PC-3 (cell line): ENCODE measurements at regions not wholly inside any gene's neighbourhood (a gene's known extent, or its start where the extent isn't known, plus 50 kb on each side); places are given as distances from the start of the nearest gene placed in this dataset.

Experiments
- ATAC-seq: fragments of 200-7000 bp; cut with Tn5 transposase; 2 replicates; pipeline ENCODE4 v1.9.1; 2020; ENCODE audit warnings: mild to moderate bottlenecking, moderate library complexity
- BruUV-seq: library from RNA; stranded (reverse); fragments of 400-500 nt; replicated peaks from 2 replicates; lab custom pipeline; 2021; lab: Mats Ljungman, UMichigan
- CTCF ChIA-PET: fragments of 300-600 bp; sonication (Branson Sonifier 250); formaldehyde crosslinking; loops from one replicate; lab custom pipeline; 2022; ENCODE audit warnings: antibody characterized with exemption; lab: Charles Lee
- POLR2A ChIA-PET: fragments of 300-600 bp; sonication (Branson Sonifier 250); formaldehyde crosslinking; loops from one replicate; lab custom pipeline; 2022; ENCODE audit warnings: antibody characterized with exemption; ENCODE audit not compliant: unreplicated experiment; lab: Charles Lee
- DNase-seq: peaks from one replicate; pipeline ENCODE4 v3.0.0-alpha.2; 2015
- H2AFZ ChIP-seq: fragments of 300-600 bp; sonication (generic); 2 replicates; pipeline ENCODE4 v1.6.0; 2016; ENCODE audit warnings: antibody characterized with exemption, low read length
- H3F3A ChIP-seq: fragments of 300-600 bp; sonication (generic); one replicate; pipeline ENCODE4 v1.6.0; 2017; ENCODE audit warnings: antibody characterized with exemption, low read length, control low read depth, mild to moderate bottlenecking; ENCODE audit not compliant: unreplicated experiment
- H3K27ac ChIP-seq: fragments of 300-600 bp; sonication (generic); 2 replicates; pipeline ENCODE4 v1.5.1; 2016; ENCODE audit warnings: mild to moderate bottlenecking, low read length
- H3K27me3 ChIP-seq: fragments of 300-600 bp; sonication (generic); 2 replicates; pipeline ENCODE4 v1.6.1; 2016; ENCODE audit warnings: low read length, mixed read lengths
- H3K36me3 ChIP-seq: fragments of 300-600 bp; sonication (generic); 2 replicates; pipeline ENCODE4 v1.6.1; 2016; ENCODE audit warnings: low read depth, mixed run types, low read length, mixed read lengths
- H3K4me1 ChIP-seq: fragments of 300-600 bp; sonication (generic); 2 replicates; pipeline ENCODE4 v1.5.1; 2016; ENCODE audit warnings: low read length; ENCODE audit not compliant: insufficient read depth
- H3K4me2 ChIP-seq: fragments of 300-600 bp; sonication (generic); 2 replicates; pipeline ENCODE4 v1.6.0; 2016; ENCODE audit warnings: low read length
- H3K4me3 ChIP-seq: fragments of 300-600 bp; sonication (generic); 2 replicates; pipeline ENCODE4 v1.5.1; 2016; ENCODE audit warnings: mild to moderate bottlenecking, low read length, mixed read lengths
- H3K79me2 ChIP-seq: fragments of 300-600 bp; sonication (generic); 2 replicates; pipeline ENCODE4 v1.6.1; 2017; ENCODE audit warnings: low read length, mixed read lengths
- H3K9ac ChIP-seq: fragments of 300-600 bp; sonication (generic); 2 replicates; pipeline ENCODE4 v1.6.0; 2016; ENCODE audit warnings: mild to moderate bottlenecking, low read length
- H3K9me2 ChIP-seq: fragments of 300-600 bp; sonication (generic); replicated peaks from 2 replicates; pipeline ENCODE4 v1.6.1; 2016; ENCODE audit warnings: mixed run types, low read length, mixed read lengths
- H3K9me3 ChIP-seq: fragments of 300-600 bp; sonication (generic); 2 replicates; pipeline ENCODE4 v1.6.1; 2016; ENCODE audit warnings: low read length, mixed read lengths
- H4K20me1 ChIP-seq: fragments of 300-600 bp; sonication (generic); 2 replicates; pipeline ENCODE4 v1.6.1; 2016; ENCODE audit warnings: low read length, mixed read lengths
- CTCF ChIP-seq: fragments of 300-600 bp; sonication (generic); conservative IDR thresholded peaks from 2 replicates; pipeline ENCODE4 v1.5.1; 2017; ENCODE audit warnings: antibody characterized with exemption, low read depth, mild to moderate bottlenecking, low read length
- EZH2 ChIP-seq: fragments of 300-600 bp; sonication (generic); IDR thresholded peaks from one replicate; pipeline ENCODE4 v1.6.1; 2017; ENCODE audit warnings: antibody characterized with exemption, mild to moderate bottlenecking, low read length; ENCODE audit not compliant: unreplicated experiment
- EZH2phosphoT487 ChIP-seq: fragments of 300-600 bp; sonication (generic); IDR thresholded peaks from 2 replicates; pipeline ENCODE4 v1.6.1; 2018; ENCODE audit warnings: mild to moderate bottlenecking, antibody characterized with exemption, low read length, borderline replicate concordance
- intact Hi-C: fragments of 100-400 bp; cut with micrococcal nuclease; formaldehyde crosslinking; loops from 2 replicates; pipeline ENCODE4 v1.9.0; 2023

DNA sequence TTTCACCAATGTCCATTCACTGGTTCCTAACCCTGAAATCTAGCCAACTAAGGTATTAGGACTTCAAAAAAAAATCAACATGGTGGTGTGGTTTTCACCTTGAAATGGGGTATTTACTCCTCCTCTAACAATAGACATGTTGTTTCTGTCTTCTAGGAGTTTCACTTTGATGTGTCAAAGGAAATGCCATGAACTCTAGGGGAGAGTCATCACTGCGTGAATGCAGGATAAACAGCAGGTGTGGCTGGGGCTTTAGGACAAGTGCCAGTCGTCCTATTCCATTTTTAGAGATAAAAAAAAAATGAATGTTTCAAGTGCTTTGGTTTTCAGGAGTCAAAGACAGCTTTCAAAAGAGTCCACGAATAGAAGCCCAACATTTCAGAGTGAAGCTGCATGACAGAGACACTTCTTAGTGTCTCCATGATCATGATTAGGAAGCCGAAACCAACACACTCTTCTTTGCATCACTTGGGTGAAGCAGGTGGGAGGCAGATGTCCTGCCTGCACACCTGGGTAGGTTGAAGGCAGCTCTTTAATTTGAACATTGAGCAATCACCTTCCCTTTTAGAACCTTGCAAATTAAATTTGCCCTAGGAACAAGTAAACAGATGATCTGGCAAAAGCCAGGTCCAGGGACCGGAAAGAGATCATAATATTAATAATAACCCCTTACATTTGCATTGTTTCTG is 328.5 kb upstream of the PRDM1 start:
- BruUV-seq: no TSS peak
- Histone ChIP-seq H3K4me3 (no peak overlapping the region), H3K79me2 (no peaks in the 10 kb centered on the region), H3F3A (no peaks in the 10 kb centered on the region), H2AFZ (no peak overlapping the region), H3K4me2 (peak overlapping the region; percentile 8), H4K20me1 (no peaks in the 10 kb centered on the region), H3K27me3 (no peaks in the 10 kb centered on the region), H3K9me2 (no peaks in the 10 kb centered on the region), H3K9ac (peak overlapping the region; percentile 36; the same call in 1 of the 2 replicates), H3K4me1 (peaks cover 45% of the 10 kb centered on the region), H3K36me3 (no peaks in the 10 kb centered on the region), H3K9me3 (no peaks in the 10 kb centered on the region), H3K27ac (peak overlapping the region; percentile 74)
- ChIA-PET POLR2A (interaction anchor here (0.7 kb wide), 1 partner anchor 274 kb away, joined by 7 read pairs; no protein-coding TSS in a partner anchor), CTCF (no interaction called here)
- intact Hi-C loops: no loop called here
- peak; percentile 70 for DNase-seq
- TF ChIP-seq EZH2: no peak
- no peak for TF ChIP-seq EZH2phosphoT487
- no peak for TF ChIP-seq CTCF
- peak; percentile 59; the same call in 1 of the 2 replicates for ATAC-seq

GRCh38 chr6:105755885-105756284 is 330.3 kb upstream of the PRDM1 start:
- ATAC-seq: no peak
- intact Hi-C loops: no loop called here
- no peaks in the 10 kb centered on the region for H3K9me3 ChIP-seq
- H3K27me3 ChIP-seq: no peaks in the 10 kb centered on the region
- H3K79me2 ChIP-seq: no peaks in the 10 kb centered on the region
- H3F3A ChIP-seq: no peaks in the 10 kb centered on the region
- no peaks in the 10 kb centered on the region for H4K20me1 ChIP-seq
- BruUV-seq: no TSS peak
- ChIA-PET CTCF (no interaction called here), POLR2A (no interaction called here)
- H3K9me2 ChIP-seq: no peaks in the 10 kb centered on the region
- H3K27ac ChIP-seq: no peak overlapping the region
- H3K4me2 ChIP-seq: no peak overlapping the region
- H3K4me1 ChIP-seq: peaks cover 49% of the 10 kb centered on the region
- DNase-seq: no peak
- H2AFZ ChIP-seq: no peak overlapping the region
- no peak overlapping the region for H3K4me3 ChIP-seq
- TF ChIP-seq CTCF: no peak
- no peak overlapping the region for H3K9ac ChIP-seq
- H3K36me3 ChIP-seq: no peaks in the 10 kb centered on the region

DNA sequence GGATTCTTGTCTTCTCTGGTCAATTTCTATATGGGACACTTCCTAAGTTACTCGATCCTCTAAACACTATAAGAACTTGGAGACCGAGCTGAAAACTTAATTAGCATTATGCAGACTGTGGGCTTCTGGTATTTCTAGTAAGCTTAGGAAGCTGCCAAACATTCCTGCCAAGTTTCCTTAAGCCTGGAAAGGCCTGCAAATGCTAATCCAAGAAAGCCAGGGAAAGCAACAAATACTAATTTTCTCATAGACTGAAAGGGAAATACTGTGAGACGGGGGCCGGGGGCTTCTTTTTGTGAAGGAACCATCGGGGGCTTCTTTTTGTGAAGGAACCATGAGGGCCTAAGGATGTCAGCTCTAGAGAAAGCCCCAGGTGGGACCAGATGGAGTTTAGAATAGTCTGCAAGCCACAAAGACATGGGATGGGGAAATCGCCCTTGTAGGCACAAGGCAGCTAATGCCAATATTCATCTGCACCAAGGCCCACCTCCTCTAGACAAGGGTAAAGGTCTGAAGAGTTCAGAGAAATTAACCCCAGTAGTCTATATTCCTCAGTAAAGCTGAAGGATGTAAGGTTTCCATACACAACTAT is 332.4 kb upstream of the PRDM1 start:
- peak overlapping the region; percentile 59 for H3K27ac ChIP-seq
- CTCF ChIA-PET: no interaction called here

More for the DNA sequence above, 332.4 kb upstream of the PRDM1 start:
- Histone ChIP-seq H3F3A (no peaks in the 10 kb centered on the region), H4K20me1 (no peaks in the 10 kb centered on the region), H3K4me2 (0 out of 2 replicates have a peak overlapping the region, but pooled peaks have one; percentile 4), H3K27me3 (no peaks in the 10 kb centered on the region), H3K4me3 (no peak overlapping the region), H3K9me2 (no peaks in the 10 kb centered on the region), H3K79me2 (no peaks in the 10 kb centered on the region), H3K36me3 (no peaks in the 10 kb centered on the region), H3K4me1 (peaks cover 36% of the 10 kb centered on the region), H3K9ac (peak overlapping the region; percentile 30; the same call in 1 of the 2 replicates), H3K9me3 (no peaks in the 10 kb centered on the region), H2AFZ (no peak overlapping the region)
- ATAC-seq (no peak), DNase-seq (no peak)
- no TSS peak for BruUV-seq
- intact Hi-C loops: no loop called here
- no peak for TF ChIP-seq EZH2
- TF ChIP-seq EZH2phosphoT487: no peak
- TF ChIP-seq CTCF: no peak
- POLR2A ChIA-PET: interaction anchor here (0.6 kb wide), 1 partner anchor 9 kb away, joined by 8 read pairs; no protein-coding TSS in a partner anchor
